IMR-90 (cell line): ENCODE measurements at regions not wholly inside any gene's neighbourhood (a gene's known extent, or its start where the extent isn't known, plus 50 kb on each side); places are given as distances from the start of the nearest gene placed in this dataset.

Experiments
- ATAC-seq: fragments of 200-7000 bp; cut with Tn5 transposase; 2 replicates; pipeline ENCODE4 v1.9.1; 2020; ENCODE audit warnings: low read depth, mild to moderate bottlenecking, moderate library complexity
- BruUV-seq: library from RNA; stranded (reverse); fragments of 400-500 nt; replicated peaks from 2 replicates; lab custom pipeline; 2021; lab: Mats Ljungman, UMichigan
- CTCF ChIA-PET: fragments of 300-600 bp; formaldehyde crosslinking; extraction: SDS; loops from one replicate; lab custom pipeline; 2021; ENCODE audit warnings: antibody characterized with exemption; lab: Yijun Ruan, JAX
- POLR2A ChIA-PET: fragments of 300-600 bp; sonication (Branson Sonifier 250); formaldehyde crosslinking; loops from one replicate; lab custom pipeline; 2022; ENCODE audit warnings: antibody characterized with exemption; ENCODE audit not compliant: unreplicated experiment; lab: Charles Lee
- DNase-seq: peaks from one replicate; pipeline ENCODE4 v3.0.0; 2013
- H2AFZ ChIP-seq: replicated peaks from 2 replicates; pipeline ENCODE3; 2013; ENCODE audit warnings: low read length, mild to moderate bottlenecking; ENCODE audit not compliant: poor library complexity
- H2AK5ac ChIP-seq: 2 replicates; pipeline ENCODE4 v1.6.1; 2013; ENCODE audit warnings: low read depth, low read length, inconsistent platforms
- H2AK9ac ChIP-seq: replicated peaks from 2 replicates; pipeline ENCODE3; 2013; ENCODE audit warnings: mild to moderate bottlenecking, low read depth, low read length, moderate library complexity; ENCODE audit not compliant: poor library complexity
- H2BK120ac ChIP-seq: 2 replicates; pipeline ENCODE4 v1.6.1; 2013; ENCODE audit warnings: low read depth, low read length, inconsistent platforms
- H2BK15ac ChIP-seq: 3 replicates; pipeline ENCODE4 v1.6.1; 2013; ENCODE audit warnings: low read depth, low read length, inconsistent platforms
- H2BK20ac ChIP-seq: 2 replicates; pipeline ENCODE4 v1.6.1; 2013; ENCODE audit warnings: low read depth, mild to moderate bottlenecking, inconsistent platforms, low read length, moderate library complexity
- H2BK5ac ChIP-seq: 2 replicates; pipeline ENCODE4 v1.6.1; 2013; ENCODE audit warnings: mild to moderate bottlenecking, low read depth, low read length, inconsistent platforms; ENCODE audit not compliant: poor library complexity, severe bottlenecking
- H3K14ac ChIP-seq: replicated peaks from 2 replicates; pipeline ENCODE4 v1.6.1; 2013; ENCODE audit warnings: low read depth, low read length, inconsistent platforms
- H3K18ac ChIP-seq: 2 replicates; pipeline ENCODE4 v1.6.1; 2013; ENCODE audit warnings: low read depth, low read length, control low read depth
- H3K23ac ChIP-seq: 2 replicates; pipeline ENCODE4 v1.6.1; 2013; ENCODE audit warnings: low read depth, low read length, inconsistent platforms
- H3K27ac ChIP-seq: 2 replicates; pipeline ENCODE4 v1.5.1; 2013; ENCODE audit warnings: mild to moderate bottlenecking, control low read depth, low read length; ENCODE audit not compliant: insufficient read depth
- H3K27me3 ChIP-seq: 2 replicates; pipeline ENCODE4 v1.6.1; 2013; ENCODE audit warnings: low read length; ENCODE audit not compliant: control insufficient read depth, insufficient read depth
- H3K36me3 ChIP-seq: 2 replicates; pipeline ENCODE4 v1.6.1; 2013; ENCODE audit warnings: low read length, mixed read lengths; ENCODE audit not compliant: control insufficient read depth, insufficient read depth
- H3K4ac ChIP-seq: 2 replicates; pipeline ENCODE4 v1.6.1; 2013; ENCODE audit warnings: low read depth, low read length, inconsistent platforms
- H3K4me1 ChIP-seq: 2 replicates; pipeline ENCODE4 v1.6.1; 2013; ENCODE audit warnings: low read length, mixed read lengths; ENCODE audit not compliant: control insufficient read depth, insufficient read depth
- H3K4me2 ChIP-seq: 2 replicates; pipeline ENCODE4 v1.6.1; 2013; ENCODE audit warnings: low read depth, mild to moderate bottlenecking, control low read depth, low read length, moderate library complexity
- H3K4me3 ChIP-seq: 2 replicates; pipeline ENCODE4 v1.5.1; 2013; ENCODE audit warnings: low read depth, mild to moderate bottlenecking, control low read depth, low read length, moderate library complexity; ENCODE audit not compliant: insufficient read depth
- H3K56ac ChIP-seq: 2 replicates; pipeline ENCODE4 v1.6.1; 2013; ENCODE audit warnings: low read length, inconsistent platforms; ENCODE audit not compliant: insufficient read depth; ENCODE audit errors: extremely low read depth
- H3K79me1 ChIP-seq, 2 experiments: 2 replicates each; pipeline ENCODE4 v1.6.1; 2013; ENCODE audit warnings: low read length in 2 of 2, inconsistent platforms in 1 of 2, low read depth in 1 of 2
- H3K9ac ChIP-seq: 2 replicates; pipeline ENCODE4 v1.6.1; 2013; ENCODE audit warnings: low read depth, low read length, control low read depth
- H3K9me1 ChIP-seq: 2 replicates; pipeline ENCODE4 v1.6.1; 2013; ENCODE audit warnings: low read length, inconsistent platforms; ENCODE audit not compliant: insufficient read depth
- H3K9me3 ChIP-seq: 2 replicates; pipeline ENCODE4 v1.6.1; 2013; ENCODE audit warnings: low read length; ENCODE audit not compliant: control insufficient read depth, insufficient read depth
- H4K20me1 ChIP-seq: 2 replicates; pipeline ENCODE4 v1.6.1; 2013; ENCODE audit warnings: low read length, inconsistent platforms; ENCODE audit not compliant: insufficient read depth
- H4K5ac ChIP-seq: 2 replicates; pipeline ENCODE4 v1.6.1; 2013; ENCODE audit warnings: mild to moderate bottlenecking, low read depth, low read length, control low read depth
- H4K8ac ChIP-seq, 2 experiments: 2 replicates each; pipeline ENCODE4 v1.6.1; 2013; ENCODE audit warnings: low read depth in 2 of 2, low read length in 2 of 2, control low read depth in 1 of 2, inconsistent platforms in 1 of 2
- H4K91ac ChIP-seq: 2 replicates; pipeline ENCODE4 v1.6.1; 2013; ENCODE audit warnings: low read depth, low read length, inconsistent platforms; ENCODE audit not compliant: insufficient read depth
- BHLHE40 ChIP-seq: fragments of 150-350 bp; IDR thresholded peaks from 2 replicates; pipeline ENCODE4 v1.6.1; 2016; ENCODE audit warnings: mild to moderate bottlenecking, low read depth, low read length
- CEBPB ChIP-seq: IDR thresholded peaks from 2 replicates; pipeline ENCODE4 v1.6.1; 2012; ENCODE audit warnings: low read depth, low read length, improper control_type of control experiment
- CHD1 ChIP-seq: IDR thresholded peaks from 2 replicates; pipeline ENCODE4 v1.6.1; 2012; ENCODE audit warnings: low read depth, low read length, improper control_type of control experiment
- CTCF ChIP-seq: conservative IDR thresholded peaks from 2 replicates; pipeline ENCODE4 v1.5.1; 2012; ENCODE audit warnings: mild to moderate bottlenecking, low read depth, low read length, improper control_type of control experiment
- MAZ ChIP-seq: IDR thresholded peaks from 2 replicates; pipeline ENCODE4 v1.6.1; 2012; ENCODE audit warnings: low read depth, mild to moderate bottlenecking, low read length, improper control_type of control experiment, moderate library complexity, borderline replicate concordance
- MXI1 ChIP-seq: IDR thresholded peaks from 2 replicates; pipeline ENCODE4 v1.6.1; 2012; ENCODE audit warnings: low read depth, mild to moderate bottlenecking, low read length, moderate library complexity, borderline replicate concordance
- NFE2L2 ChIP-seq: fragments of 150-350 bp; IDR thresholded peaks from 2 replicates; pipeline ENCODE4 v1.6.1; 2016; ENCODE audit warnings: low read depth, mild to moderate bottlenecking, low read length
- POLR2A ChIP-seq: IDR thresholded peaks from 2 replicates; pipeline ENCODE4 v1.6.1; 2012; ENCODE audit warnings: mild to moderate bottlenecking, low read depth, low read length
- RAD21 ChIP-seq: IDR thresholded peaks from 2 replicates; pipeline ENCODE4 v1.6.1; 2012; ENCODE audit warnings: low read length, improper control_type of control experiment
- RCOR1 ChIP-seq: IDR thresholded peaks from 2 replicates; pipeline ENCODE4 v1.6.1; 2012; ENCODE audit warnings: mild to moderate bottlenecking, low read length, improper control_type of control experiment; ENCODE audit not compliant: insufficient replicate concordance
- RFX5 ChIP-seq: IDR thresholded peaks from 2 replicates; pipeline ENCODE4 v1.8.0; 2012; ENCODE audit warnings: low read depth, mild to moderate bottlenecking, low read length, moderate library complexity
- SMC3 ChIP-seq: fragments of 150-350 bp; IDR thresholded peaks from 2 replicates; pipeline ENCODE4 v1.6.1; 2016; ENCODE audit warnings: low read depth, mild to moderate bottlenecking, antibody characterized with exemption, low read length, moderate library complexity
- WGBS, 2 experiments: methylation state at CpG; one replicate each; pipeline versions ENCODE4 v1.1.5 to v1.1.7; 2013; ENCODE audit warnings: missing lambda C conversion rate in 2 of 2; ENCODE audit not compliant: insufficient read length in 1 of 2; ENCODE audit errors: extremely low coverage in 2 of 2; 5-methylcytosine and 5-hydroxymethylcytosine counted together
- dilution Hi-C: fragments of 300-500 bp; cut with HindIII; formaldehyde crosslinking; loops from one replicate; pipeline ENCODE4 v1.14.3; 2018; ENCODE audit warnings: low sequenced_read_pairs; ENCODE audit not compliant: unreplicated experiment
- in situ Hi-C: fragments of 300-500 bp; cut with MboI; formaldehyde crosslinking; loops from 3 replicates; pipeline ENCODE4 v1.14.3; 2019; ENCODE audit warnings: low sequenced_read_pairs, inconsistent platforms, mixed read lengths
- intact Hi-C: fragments of 100-400 bp; cut with micrococcal nuclease; formaldehyde crosslinking; loops from 2 replicates; pipeline ENCODE4 v1.10.0; 2022
- TF ChIP-seq, protein P1 (sequence below): fragments of 150-350 bp; IDR thresholded peaks from 2 replicates; pipeline ENCODE4 v1.6.1; 2016; ENCODE audit warnings: low read depth, mild to moderate bottlenecking, low read length, moderate library complexity, borderline replicate concordance
- TF ChIP-seq, protein P2 (sequence below): fragments of 150-350 bp; IDR thresholded peaks from 2 replicates; pipeline ENCODE4 v1.6.1; 2017; ENCODE audit warnings: mild to moderate bottlenecking, antibody characterized with exemption, low read length, low read depth

GRCh38 chr4:85298037-85298436 lies 176.9 kb upstream of the ARHGAP24 start:
- Histone ChIP-seq H3K23ac (no peak overlapping the region), H3K27me3 (no peaks in the 10 kb centered on the region), H2BK5ac (no peak overlapping the region), H3K9me3 (no peaks in the 10 kb centered on the region), H3K4me1 (no peaks in the 10 kb centered on the region), H3K4me2 (no peak overlapping the region), H3K18ac (no peak overlapping the region), H2AK5ac (no peak overlapping the region), H3K9me1 (no peaks in the 10 kb centered on the region), H2AFZ (no peak overlapping the region), H4K20me1 (no peaks in the 10 kb centered on the region), H2BK15ac (no peak overlapping the region), H3K4me3 (no peak overlapping the region), H3K14ac (no peak overlapping the region), H3K36me3 (no peaks in the 10 kb centered on the region), H2BK120ac (no peak overlapping the region), H2AK9ac (no peak overlapping the region), H3K56ac (no peak overlapping the region), H3K4ac (no peak overlapping the region), H4K91ac (no peak overlapping the region), H2BK20ac (no peak overlapping the region), H3K9ac (no peak overlapping the region), H4K5ac (no peak overlapping the region), H3K79me1 (no peaks in the 10 kb centered on the region), H4K8ac (no peak overlapping the region), H3K27ac (no peak overlapping the region)
- dilution Hi-C loops, result no loop called here
- no CpG with 5 or more reads among the region's 2 CpGs for WGBS, 2 experiments
- TF ChIP-seq SMC3 (no peak), RAD21 (no peak), BHLHE40 (no peak), CHD1 (no peak), NFE2L2 (no peak), POLR2A (no peak), RCOR1 (no peak), MXI1 (no peak), RFX5 (no peak), MAZ (no peak), CTCF (no peak), CEBPB (no peak)
- TF ChIP-seq, protein P1, sequence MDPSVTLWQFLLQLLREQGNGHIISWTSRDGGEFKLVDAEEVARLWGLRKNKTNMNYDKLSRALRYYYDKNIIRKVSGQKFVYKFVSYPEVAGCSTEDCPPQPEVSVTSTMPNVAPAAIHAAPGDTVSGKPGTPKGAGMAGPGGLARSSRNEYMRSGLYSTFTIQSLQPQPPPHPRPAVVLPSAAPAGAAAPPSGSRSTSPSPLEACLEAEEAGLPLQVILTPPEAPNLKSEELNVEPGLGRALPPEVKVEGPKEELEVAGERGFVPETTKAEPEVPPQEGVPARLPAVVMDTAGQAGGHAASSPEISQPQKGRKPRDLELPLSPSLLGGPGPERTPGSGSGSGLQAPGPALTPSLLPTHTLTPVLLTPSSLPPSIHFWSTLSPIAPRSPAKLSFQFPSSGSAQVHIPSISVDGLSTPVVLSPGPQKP, result no peak
- TF ChIP-seq, protein P2, sequence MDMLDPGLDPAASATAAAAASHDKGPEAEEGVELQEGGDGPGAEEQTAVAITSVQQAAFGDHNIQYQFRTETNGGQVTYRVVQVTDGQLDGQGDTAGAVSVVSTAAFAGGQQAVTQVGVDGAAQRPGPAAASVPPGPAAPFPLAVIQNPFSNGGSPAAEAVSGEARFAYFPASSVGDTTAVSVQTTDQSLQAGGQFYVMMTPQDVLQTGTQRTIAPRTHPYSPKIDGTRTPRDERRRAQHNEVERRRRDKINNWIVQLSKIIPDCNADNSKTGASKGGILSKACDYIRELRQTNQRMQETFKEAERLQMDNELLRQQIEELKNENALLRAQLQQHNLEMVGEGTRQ, result no peak
- CTCF ChIA-PET, result no interaction called here
- DNase-seq, result no peak
- in situ Hi-C loops, result no loop called here
- no peak for ATAC-seq
- intact Hi-C loops, result no loop called here
- BruUV-seq, result no TSS peak
- POLR2A ChIA-PET, result no interaction called here
